ENCODE measurements at regions not wholly inside any gene's neighbourhood (a gene's known extent, or its start where the extent isn't known, plus 50 kb on each side); places are given as distances from the start of the nearest gene placed in this dataset.

DNA sequence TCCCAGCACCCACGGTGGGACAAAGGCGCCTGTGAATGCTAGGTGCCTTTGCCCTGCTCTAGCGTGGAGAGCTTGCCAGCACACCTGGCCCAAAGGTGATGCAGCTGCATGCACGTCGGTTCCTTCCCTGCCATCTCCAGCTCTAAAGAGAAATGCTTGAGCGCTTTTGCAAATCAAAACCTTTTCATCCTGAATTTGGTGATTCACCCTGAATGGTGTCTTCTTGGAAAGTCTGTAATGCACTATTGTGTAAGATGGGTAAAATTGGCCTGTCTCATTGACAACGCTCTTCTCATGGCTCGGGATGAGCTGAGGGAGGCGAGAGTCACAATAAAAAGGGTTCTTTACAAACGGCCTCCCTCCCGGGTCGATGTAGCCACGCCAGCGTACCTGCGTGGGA, 103.1 kb upstream of the ID4 start:
- DNase-seq (ENCODE audit: low read depth in 2 of 2) = no peak

DNA sequence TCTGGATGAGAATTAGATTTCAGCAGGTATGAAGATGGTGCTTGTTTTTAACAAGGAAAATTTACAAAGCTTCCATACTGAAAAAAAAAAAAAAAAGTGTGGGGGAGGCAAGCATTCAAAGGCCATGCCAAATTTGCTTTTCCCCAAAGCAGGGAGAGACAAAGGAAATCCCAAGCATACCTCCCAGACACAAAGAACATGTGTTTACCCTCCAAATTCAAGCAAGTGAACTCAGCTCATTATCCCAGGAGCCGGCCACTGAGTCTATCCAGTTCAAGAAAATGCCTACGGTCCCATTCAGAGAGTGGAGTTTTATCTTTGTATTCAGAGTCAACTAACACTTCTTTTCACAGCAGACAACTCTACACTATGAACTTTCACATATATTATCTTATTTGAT, 102.7 kb upstream of the ID4 start:
- DNase-seq (ENCODE audit: low read depth in 2 of 2) = no peak

DNA sequence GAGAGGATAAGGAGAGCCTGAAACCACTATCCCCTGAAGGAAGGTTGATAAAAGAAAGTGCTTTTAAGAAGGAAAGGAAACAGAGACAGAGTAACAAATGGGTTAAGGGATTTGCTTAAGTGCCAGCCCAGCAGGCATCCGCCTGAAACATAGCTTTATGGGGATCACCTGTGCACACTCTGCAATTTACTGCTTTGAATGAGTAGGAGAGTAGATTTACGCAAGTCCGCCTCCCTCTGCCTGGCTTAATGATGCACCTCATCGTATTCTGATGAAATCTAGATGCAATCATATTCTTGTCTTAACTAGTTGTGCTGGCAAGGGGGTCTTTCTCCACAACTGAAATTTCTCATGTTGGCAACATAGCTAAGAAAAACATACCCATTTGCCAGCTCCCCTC, 101.1 kb upstream of the ID4 start:
- DNase-seq (ENCODE audit: low read depth in 2 of 2) = no peak

DNA sequence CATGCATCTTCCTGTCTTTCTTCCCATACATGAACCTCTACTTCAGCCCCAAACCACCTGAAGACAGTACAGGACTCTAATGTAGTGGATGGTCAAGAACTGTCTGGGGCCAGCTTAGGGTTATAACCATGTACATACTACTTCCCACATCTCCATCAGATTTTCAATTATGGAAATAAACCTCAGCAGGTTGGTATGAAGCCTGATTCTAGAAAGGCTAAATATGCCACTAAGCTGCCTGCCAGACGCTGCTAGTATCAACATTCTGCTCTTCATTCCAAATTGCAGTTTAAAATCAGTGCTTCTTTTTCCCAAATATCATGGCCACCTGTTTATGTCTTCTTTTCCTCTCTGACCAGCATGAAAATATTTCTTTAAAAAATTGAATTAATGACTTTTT, 99.2 kb upstream of the ID4 start:
- DNase-seq (ENCODE audit: low read depth in 2 of 2) = no peak

DNA sequence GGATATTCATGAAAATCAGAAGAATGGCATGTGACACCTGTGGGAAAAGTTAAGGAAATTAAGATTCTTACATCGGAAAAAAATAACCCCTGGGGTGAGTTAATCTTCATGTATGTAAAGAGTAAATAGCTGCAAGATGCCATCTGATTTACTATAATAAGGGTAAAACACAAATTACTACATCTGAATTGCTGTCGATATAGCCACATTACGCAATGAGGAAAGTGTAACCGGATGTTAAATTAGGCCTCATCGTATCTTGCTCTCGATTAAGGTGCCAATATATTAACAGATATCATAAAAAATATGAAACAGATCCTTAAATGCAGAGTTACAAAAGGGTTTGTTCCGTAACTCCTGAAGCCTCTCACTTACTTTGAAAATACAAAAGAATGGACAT, 87.4 kb upstream of the ID4 start:
- DNase-seq (ENCODE audit: low read depth in 2 of 2) = no peak

DNA sequence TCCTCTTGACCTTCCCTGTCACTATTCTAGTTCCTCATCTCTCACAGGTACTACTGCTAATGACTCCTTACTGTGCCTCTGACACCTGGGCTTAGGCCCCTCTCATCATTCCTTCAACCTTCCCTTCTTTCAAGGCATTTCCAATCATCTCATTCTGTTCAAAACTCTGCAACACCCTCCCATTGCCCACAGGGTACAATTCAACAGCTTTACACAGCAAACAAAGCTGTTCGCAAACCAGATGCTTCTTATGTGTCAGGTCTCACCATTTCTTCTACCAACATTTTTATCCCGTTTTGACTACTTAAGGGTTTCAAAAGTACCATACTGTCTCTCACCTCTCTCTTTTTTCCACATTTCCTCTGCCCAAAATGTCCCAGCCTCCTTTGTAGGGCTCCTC, 84.4 kb upstream of the ID4 start:
- DNase-seq (ENCODE audit: low read depth in 2 of 2) = no peak

DNA sequence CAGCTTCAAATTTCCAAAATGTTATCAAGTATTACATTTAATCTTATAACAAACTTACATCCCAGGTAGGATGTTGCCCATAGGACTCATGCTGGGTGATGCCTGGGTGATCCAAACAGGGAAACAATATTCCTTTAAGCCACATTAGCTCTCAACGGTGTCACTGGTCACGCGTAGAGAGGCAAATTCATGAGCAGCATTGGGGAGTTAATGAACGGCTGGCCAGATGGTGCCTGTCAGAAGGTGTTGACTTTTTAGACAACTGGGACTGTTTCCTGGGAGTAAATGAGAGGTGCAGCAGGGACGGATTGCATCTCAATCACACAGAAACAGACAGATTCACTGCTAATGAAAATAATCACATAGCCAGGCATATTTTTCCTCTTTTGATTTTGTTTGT, 83.3 kb upstream of the ID4 start:
- DNase-seq (ENCODE audit: low read depth in 2 of 2) = no peak

DNA sequence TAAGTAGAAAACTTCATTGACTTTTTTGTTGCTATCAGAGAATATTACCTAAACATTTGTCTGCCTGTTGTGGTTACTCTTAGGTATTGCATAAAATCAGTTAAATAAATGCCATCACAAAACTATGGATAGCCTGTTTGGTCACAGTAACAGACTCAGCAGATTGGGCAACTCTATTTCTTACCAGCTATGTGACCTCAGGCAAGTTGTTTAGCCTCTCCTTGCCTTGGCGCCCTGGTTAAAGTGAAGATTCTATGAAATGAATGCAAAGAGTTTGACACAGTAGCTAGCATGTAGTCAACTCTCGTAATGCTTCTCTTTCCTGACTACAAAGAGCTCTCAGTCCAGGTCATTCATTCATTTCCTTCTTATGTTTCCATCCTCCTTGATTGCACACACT, 82.5 kb upstream of the ID4 start:
- no peak for DNase-seq (ENCODE audit: low read depth in 2 of 2)

DNA sequence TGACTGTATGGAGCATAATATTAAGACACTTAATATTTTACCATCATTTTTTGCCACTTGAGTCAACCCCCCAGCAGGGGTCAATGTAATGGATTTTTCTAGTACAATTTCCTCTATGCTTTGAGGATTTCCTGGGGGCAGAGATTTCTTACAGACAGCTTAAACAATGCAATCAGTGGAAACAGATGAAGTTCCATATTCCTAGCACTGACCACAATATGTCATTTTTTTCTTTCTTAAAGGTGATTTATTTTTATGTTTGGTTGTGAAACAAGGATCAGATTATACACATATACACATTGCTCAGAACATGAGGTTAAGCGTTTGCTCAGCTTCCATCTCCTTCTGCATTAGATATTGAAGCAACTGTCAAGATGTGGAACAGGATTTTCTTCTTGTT, 82.0 kb upstream of the ID4 start:
- no peak for DNase-seq (ENCODE audit: low read depth in 2 of 2)

DNA sequence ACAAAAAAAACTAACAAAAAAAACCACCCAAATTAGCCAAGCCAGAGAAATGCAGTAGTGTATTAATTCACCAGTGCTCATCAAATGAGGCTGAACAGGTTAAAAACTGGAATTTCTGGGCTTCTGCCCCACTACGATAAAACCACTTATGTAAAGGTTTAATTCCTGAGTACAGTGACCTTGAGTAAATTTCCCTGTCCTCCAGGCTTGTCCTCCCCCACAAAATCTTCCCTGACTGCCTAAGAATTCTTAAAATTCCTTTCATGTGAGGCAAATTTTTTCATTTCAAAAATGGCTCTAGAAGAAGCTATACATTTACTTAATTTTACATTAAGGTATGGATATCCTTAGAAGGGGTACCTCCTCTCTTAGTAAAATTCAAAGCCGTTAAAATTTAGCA, 80.1 kb upstream of the ID4 start:
- DNase-seq (ENCODE audit: low read depth in 2 of 2) = no peak

DNA sequence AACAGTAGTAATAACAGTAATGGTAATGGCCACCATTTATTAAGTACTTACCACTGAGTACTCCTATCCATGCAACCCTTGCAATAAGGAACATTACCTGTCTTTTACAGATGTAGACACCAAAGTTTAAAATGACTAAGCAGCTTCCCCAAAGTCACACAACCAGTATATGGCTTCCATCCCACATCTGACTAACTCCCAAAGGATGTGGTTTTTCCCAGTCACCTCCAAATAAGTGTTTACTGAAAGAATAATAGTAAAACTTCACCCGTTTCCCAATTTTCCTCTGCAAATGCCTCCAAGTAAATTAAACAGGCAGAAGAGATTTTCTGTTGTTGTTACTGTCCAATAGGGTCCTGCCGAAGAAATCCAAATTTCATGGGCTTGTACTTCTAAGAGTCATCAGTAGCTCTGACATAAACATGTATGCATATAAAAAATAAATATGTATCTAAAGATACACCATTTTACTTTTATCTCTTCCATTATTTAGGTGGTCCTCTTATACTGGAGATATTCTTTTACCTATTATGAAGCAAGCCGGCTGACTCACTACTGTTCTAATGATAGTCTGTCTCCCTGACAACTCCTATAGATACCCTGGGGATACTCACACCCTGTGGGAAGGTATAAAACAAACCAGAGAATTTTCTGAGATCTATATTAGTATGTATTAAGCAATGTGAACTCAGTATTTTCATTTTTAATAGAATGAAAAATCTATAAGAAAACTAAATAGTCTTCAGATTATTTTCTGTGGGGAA, 77.9 kb upstream of the ID4 start:
- DNase-seq (ENCODE audit: low read depth in 2 of 2) = no peak

DNA sequence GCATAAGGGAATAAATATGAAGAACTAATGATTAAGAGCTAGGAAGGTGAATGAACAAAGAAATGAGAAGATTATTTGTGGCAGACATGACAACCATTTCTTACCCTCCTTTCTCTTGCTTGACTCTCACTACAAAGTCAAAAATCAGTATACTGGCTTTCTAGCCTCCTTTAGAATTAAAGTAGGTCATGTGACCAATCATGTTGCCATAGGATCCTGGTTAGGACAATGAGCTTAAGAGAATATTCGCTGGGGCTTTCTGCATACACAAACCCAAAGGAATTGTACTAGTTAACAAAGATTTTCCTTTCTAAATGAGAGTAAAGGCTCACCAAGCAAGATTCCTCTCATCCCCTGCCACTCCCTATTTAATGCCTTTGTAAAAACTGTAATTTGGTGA, 76.0 kb upstream of the ID4 start:
- DNase-seq (ENCODE audit: low read depth in 2 of 2) = no peak

DNA sequence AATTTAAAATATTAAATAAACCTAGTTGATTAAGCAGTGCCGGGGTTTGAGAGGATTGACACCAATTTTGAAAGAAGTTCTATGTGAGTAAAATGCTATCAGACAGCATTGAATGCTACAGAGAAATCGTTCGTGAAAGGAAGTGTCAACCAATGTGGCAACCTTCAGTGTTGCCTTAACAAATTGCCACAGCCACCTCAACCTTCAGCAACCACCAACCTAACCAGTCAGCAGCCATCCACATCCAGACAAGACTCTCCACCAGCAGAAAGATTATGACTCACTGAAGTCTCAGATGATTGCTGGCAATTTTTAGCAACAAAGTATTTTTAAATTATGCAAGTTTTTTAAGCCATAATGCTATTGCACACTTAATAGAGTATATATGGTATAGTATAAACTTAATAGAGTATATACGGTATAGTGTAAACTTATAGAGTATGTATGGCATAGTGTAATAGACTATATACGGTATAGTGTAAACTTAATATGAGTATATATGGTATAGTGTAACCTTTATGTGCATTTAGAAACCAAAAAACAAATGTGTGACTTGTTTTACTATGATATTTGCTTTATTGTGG, 65.3 kb upstream of the ID4 start:
- no peak for DNase-seq (ENCODE audit: low read depth in 2 of 2)

DNA sequence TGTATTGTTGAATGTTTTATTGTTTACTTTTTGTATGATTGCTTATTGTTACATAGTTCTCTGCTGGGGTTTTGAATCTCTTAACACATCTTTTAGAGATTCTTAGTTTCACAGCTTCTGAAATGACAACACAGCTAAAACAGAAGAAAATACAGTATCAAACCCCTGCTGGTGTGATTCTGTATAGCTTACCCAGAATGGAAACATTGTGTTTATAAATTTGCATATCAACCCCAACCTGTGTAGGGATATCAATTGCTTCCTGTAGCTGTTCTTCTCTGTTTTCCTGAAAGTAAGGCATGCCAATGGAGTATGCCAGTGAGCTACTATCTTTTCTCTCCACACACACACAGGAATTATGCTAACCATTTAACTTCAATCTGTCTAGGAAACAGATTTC, 64.3 kb upstream of the ID4 start:
- no peak for DNase-seq (ENCODE audit: low read depth in 2 of 2)

DNA sequence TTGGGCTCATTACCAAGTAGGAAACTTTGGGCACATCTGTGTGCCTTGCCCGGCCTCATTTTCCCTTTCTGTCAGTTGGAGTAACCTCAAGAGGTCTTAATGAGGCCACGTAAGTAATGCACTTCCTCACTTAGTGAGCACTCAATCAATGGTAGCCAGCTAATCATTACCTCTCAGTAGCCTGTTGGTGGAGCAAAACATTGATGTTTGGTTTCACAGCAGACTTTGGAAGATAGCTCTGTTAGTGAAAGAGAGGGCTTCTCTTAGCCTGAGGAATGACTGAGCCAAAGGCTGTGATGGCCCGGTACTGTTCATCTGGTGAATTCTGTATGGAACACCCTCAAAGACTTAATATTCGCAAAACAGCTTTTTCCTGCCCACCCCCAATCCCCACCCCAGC, 55.9 kb upstream of the ID4 start:
- no peak for DNase-seq (ENCODE audit: low read depth in 2 of 2)

DNA sequence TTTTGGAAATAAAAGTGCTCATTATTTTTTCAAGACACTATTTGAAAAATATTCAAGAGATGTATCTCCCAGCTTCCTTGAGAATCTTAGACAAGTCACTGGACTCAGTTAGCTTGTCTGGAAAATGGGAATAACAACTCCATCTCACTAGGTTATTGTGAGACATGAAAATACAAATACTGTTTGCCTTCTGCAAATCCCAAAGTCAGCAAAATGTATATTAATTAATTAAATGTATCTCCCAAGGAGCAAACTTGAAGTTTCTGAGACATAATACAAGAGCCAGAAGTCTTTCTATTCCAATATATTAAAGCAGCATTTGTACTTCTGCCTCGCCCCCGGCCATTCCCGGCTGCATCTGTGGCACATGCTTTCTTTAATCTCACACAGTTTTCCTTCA, 54.6 kb upstream of the ID4 start:
- no peak for DNase-seq (ENCODE audit: low read depth in 2 of 2)
